T-helper 1 cell (primary cell): ENCODE measurements at regions not wholly inside any gene's neighbourhood (a gene's known extent, or its start where the extent isn't known, plus 50 kb on each side); places are given as distances from the start of the nearest gene placed in this dataset.

ENCODE experiments used
- DNase-seq, 5 donors: peaks; one replicate each; pipeline ENCODE4 v3.0.0-alpha.2; 2012 to 2020

DNA sequence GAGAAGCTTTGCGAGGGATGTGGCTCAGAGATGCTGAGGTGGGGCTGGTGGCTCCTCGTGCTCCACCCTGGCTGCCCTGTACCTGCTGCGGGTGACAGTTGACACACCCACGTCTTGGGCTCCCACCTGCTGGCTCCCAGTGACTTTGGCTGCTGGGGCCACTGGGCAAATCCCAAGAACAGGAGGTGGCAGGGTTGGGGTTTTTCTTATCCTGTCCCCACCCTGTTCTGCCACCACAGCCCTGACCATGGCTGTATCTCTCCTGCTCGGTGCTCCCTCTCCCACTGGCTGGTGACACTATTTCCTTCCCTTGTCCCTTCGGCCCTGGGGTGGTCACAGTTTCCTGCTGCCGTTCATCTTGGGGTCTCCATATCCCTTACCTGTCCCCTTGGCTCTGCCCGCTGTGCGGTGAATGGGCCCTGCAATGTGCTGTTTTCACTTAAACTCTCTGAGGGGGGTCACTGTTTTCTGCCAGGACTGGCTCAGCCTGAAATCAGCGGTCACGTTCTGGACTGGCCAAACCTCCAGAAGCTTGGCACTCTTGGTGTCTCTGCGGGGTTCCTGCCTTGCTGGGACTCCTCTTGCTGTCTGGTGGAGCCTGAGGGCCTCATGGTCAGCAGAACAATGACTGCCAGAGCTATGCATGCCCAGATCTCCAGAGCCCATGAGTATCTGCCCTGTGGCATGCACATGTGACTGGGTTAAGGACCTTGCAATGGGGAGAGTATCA lies 144.2 kb downstream of the IRF8 start:
- no peak for DNase-seq

DNA sequence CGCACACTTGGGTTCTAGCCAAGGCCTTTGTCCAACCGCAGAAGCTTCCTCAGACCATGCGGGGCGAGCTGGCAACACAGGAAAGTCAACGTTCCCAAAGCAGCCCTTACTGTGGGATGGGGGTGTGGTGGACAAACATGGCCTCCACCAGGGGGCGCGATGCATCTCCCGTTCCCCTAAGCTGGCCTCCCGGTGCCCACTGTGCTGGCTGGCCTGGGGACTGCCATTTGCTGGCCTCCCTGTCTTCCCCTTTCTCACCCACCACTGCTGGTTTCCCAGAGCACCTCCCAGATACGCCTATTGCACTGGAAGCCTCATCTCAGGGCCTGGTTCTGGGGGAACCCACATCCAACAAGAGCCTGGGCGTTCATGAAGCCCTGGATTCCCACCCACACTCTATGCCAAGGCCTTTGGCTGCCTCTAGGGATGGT lies 145.3 kb downstream of the IRF8 start:
- DNase-seq, result peak in 2 of 5 donors; percentile 5 to 23

DNA sequence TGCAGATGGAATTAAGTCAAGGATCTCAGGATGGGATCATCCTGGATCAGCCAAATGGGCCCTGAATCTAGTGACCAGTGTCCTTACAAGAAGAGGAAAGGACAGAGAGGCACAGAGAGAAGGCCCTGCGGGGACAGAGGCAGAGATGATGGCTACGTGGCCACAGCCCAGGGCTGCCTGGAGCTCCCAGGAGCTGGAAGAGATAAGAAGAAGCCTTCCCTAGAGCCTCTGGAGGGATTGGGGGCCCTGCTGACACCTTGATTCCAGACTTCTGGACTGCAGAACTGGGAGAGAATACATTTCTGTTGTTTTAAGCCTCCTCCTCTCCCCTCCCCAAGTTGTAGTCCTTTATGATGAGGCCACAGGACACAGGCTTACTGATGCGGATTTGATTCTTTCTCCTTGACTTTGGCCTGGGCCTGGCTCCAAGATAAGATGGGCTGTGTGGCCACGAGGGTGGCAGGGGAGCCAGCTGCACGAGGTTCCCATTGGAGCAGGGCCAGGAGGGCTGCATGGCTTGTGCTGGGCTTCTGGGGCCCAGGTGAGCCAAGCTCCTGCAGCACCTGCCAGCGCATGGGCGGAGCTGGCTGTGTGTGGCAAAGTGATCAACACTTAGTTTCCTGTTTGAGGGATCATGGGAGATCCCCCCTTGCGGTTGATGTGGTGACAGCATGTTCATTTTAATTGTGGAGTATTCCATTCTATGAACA lies 146.1 kb downstream of the IRF8 start:
- peak in 2 of 5 donors; percentile 15 to 35 for DNase-seq

DNA sequence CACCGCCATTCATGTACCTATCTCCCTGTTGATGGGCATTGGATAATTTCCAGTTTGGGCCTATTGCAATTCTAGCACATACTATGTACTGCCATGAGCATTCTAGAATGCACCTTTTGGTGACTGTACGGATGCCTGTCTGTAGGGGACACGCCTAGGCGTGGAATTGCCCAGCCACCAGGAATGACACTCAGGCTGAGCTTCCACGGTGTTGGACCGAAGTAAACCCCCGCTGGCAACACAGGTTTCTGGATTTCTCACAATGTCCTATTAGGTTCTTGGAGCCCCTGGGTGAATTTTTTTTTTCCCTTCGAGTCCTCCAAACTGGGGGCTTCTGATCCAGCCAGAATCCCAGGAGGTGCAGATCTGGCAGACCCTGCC lies 146.6 kb downstream of the IRF8 start:
- no peak for DNase-seq

DNA sequence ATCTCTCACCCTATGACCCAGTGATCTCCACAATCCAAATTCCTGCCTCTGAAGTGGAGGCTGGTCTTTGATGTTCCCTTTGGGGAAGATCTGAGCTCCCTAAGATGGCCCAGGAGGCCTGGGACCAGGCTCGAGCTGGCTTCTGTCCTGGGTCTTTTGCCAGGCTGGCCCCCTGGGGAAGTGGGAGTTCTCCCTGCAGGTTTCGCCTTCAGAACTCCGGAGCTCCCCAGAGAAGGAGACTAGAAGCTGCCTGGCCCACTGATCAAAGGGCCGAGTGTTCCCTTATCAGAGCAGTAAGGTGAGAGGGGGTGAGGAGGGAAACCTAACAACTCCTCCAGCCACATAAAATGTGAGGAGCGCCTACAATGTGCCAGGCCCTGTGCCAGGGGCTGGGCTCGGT lies 147.1 kb downstream of the IRF8 start:
- DNase-seq, result no peak

DNA sequence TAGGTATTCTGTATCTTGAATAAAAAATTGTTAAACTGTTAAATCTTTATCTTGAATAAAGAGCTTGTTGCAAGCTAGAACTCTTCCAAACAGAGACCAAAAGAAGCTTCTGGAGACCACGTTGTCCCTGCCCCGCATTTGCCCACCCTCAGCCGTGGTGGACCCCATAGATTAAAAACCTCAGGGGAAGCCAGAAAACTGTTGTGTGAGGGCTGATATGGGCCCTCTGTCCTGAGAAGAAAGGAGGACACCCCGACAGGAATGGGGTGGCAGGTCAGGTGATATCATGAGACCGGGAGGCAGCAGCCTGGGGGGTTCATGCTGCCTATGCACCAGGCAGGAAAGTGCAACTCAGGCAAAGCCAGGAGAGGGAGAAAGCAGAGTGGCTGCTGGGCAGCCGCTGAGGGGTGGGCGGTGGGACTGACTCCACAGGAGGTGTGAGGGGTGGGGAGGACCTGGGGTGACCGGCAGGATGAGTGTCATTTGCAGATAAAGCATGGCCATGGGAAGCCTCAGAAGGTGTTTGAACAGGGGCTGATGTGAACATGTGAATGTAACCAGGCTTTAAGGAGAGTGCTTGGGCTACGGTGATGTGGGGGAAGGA lies 147.8 kb downstream of the IRF8 start:
- no peak for DNase-seq

DNA sequence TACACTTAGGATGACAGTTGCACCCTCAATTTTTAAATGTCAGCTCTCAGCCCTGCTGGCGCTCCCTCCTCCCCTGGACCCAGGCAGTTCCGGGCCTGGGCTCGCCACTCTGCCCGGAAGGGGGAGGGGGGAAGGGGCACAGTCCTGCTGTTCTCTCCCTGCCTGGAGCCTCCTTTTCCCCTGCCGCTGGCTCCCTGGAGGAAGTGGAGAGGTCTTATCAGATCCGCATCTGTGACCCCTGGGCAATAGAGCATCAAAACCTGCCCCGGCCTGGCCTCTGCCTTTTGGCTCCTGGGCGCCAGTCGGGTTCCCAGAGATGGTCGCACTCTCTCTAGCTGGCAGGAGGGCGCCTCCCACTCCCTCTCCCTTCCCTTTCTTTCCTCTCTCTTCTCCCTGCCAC lies 149.3 kb downstream of the IRF8 start:
- DNase-seq, result no peak

DNA sequence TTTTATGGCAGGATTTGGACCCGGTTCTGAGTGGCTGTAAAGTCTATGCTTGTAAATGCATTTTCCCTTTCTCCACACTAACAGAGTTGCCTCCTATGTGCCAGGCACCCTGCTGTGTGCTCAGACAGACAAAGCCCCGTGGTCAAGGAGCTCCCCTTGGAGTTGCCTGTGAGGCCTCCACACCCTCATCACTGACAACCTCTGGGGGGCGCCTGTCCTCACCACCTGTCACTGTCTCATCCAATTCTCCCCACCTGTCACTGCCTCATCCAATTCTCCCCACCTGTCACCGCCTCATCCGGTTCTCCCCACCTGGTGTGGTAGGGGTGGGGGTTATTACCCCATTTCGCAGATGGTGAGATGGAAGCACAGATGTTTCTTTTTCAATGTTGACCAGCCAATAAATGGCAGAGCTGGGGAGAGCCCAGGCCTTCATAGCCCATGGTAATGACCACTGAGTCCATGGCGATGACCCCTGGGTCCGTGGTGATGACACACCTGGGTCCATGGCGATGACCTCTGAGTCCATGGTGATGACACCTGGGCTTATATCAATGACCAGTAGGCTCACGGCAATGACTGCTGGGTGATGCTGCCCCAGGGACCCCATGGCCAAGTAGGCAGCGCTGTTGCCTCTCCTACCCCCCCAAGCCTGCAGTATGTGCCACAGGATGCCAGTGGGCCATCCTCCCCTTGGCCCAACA lies 150.1 kb downstream of the IRF8 start:
- no peak for DNase-seq

DNA sequence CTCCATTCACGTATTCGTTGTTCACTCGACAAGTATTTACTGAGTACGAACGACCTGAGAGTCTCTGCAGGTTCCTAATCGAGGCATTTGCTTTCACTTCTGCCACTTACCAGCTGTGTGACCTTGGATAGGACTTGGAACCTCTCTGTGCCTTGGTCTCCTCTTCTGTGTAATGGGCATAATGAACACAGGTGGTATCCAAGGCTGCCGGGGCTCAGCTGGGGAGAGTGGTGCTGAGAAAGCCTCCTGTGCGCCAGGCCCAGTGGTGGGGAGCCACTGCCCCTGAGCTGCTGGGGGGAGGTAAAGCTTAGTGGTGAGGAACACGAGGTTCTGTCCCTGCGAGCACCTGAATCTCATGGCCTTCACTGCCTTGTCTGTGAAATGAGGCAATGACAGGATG lies 150.7 kb downstream of the IRF8 start:
- no peak for DNase-seq

DNA sequence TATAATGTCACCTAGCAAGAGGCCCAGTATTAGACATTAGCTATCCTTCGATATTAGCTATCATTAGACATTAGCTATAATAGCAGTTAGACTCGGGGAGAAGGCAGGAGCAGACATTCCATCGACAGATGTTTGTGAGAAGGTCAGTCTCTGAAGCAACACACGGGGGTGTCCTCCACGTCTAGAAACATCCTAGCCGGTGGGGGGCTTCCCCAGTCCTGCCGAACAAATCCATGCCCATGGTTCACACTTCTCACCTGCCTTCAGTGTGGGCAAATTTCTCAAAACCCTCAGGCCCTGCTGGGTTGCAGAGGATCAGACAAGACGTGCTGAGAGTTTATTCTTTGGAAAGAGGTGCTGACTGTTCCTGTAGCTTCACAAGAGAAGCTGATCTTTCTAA lies 151.1 kb downstream of the IRF8 start:
- DNase-seq, result no peak

DNA sequence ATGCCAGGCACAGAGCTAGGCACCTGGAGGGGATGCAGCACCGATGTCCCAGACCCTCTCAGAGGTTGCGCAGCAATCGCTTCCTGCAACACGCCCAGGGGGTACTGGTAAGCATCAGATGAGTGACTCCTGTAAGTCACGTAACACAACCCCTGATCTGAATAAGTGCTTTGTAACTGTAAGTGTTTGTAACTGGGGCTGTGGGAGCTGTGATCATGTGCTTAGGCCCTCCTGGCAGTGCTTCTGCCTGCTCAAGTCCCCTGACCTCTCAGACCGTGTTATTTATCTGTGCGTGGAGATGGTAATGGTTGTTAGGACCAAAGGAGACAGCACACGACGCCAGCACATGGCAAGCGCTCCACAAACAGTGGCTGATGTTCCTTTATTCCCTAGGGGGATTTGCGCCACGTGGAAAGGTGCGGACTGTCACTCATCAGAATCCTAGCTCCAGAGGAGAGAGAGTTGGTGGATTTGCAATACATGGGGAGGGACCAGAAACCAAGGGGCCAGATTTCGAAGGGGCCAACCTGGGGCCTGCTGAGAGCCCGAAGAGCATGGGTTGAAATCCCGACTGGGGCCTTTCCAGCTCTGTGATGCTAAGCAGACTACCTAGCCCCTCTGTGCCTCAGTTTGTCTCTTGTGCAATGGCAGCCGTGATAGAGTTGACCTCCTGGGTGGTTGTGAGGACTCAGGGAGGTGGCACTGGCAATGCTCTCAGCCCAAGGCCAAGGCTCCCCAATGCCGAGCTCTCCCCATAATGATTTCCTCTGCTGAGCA lies 151.8 kb downstream of the IRF8 start:
- no peak for DNase-seq

DNA sequence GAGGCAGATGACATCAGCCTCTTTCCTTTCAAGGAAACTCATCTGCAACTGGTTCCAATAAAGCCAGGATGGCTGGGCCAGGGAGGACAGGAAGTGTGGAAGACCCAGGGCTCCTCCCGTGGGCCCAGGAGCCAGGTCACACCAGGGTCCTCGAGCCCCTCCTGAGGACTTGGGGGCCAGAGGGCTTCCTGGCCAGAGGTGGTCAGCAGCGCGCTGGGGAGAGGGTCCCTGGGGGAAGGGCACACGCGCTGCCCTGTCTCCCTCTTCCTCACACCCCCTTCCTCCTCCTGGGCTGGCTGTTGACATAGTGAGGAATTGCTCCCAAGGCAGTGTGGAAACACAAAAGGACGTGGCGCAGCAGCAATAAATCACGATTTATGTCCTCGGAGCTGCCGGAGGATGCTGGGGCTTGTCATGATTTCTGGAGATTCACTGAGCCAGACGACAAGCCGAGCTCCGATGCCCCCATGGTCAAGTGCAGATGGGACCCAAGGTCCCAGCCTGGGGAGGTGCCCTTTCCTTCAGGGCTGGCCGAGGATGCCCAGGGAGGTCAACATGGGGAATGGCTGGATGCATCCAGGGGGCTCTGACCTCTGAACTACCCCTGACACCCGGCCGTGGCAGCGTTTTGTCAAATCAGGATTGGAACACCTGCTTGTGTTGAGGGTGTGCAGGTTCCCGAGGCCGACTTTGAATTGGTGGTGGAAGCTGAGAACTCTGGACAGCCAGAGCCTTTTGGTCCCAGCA lies 152.6 kb downstream of the IRF8 start:
- no peak for DNase-seq

DNA sequence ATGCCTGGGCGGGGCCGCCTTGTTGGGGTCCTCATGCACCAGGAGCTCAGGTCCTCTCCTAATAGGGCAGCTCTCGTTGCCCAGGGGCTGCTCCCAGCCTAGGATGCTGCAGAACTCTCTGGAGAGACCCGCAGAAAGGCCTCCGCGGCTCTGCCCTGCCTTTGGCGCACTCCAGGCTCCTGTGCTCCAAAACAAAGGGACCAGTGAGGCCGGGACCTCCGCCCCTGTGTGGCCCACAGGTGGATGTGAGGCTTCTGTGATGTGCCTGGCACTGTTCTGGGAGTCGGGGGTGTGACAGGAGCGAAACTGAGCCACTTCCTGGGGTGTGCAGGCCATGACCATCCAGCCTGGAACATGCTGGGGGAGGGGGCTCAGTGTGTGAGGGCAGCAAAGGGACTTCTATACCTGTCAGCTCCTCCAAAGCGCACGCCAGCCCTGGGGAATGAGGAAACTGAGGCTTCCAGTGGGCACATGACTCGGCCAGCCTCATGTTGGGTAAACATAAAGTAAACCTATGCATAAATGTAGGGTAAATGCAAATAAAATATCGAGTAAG lies 153.2 kb downstream of the IRF8 start:
- no peak for DNase-seq

DNA sequence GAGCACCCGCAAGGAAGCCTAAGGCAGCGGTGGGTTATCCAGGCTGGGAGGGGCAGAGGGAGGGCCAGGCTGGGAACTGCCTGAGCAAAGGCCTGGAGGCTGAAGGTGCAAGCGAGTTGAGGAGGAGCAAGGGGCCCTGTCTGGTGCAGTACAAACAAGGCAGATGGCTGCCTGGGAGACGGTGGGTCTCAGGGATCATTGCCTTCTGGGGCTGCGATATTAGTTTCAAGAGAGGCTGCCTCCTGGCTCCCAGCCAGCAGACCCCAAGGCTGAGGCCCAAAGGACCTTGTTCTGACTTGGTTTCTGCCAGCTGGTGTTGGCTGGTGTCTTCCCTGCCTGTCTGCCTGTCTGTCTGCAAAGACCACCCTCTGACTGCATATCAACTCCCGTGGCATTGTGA lies 154.0 kb downstream of the IRF8 start:
- DNase-seq, result no peak

DNA sequence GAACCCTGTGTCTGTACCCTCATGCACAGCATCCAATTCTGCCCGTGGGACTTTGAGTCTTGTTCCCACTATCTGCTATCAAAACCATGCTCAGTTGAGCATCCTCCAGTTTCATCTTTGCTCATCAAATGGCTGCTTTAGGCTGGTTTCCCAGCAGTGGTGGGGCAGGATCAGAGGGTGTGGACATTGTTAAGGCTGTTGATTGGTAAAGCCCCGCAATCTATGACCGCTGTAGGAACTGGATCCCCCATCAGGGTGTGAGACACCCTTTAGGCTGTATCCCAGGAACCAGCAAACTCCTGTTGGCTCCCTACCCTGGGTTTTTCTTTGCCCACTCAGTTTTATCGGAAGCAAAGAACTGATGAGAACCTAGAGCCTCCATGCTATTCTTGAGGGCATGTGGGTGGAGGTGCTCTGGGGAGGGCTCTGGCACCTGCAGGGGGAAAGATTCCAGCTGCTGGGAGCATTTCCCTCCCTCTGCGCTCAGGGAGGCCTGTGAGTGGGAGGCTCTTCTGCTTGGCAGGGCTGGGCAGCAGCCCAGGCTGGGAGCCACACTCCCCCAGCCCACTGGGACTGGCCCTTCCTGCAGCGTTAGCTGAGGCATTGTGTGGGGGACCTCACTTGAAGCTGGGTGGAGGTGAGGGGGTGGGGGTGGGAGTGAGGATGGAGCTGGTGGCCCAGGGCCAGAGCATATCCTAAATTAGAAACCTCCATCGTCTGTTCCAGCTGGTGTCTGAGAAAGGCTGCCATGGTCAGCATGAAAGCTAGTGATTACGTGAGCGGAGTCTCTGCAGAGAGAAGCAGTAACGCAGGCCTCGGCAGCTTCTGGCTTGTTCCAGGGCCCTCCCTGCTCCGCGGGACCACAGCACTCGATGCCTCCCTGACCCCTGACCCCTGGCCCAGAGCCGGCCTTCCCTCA lies 160.6 kb downstream of the IRF8 start:
- DNase-seq, result no peak

DNA sequence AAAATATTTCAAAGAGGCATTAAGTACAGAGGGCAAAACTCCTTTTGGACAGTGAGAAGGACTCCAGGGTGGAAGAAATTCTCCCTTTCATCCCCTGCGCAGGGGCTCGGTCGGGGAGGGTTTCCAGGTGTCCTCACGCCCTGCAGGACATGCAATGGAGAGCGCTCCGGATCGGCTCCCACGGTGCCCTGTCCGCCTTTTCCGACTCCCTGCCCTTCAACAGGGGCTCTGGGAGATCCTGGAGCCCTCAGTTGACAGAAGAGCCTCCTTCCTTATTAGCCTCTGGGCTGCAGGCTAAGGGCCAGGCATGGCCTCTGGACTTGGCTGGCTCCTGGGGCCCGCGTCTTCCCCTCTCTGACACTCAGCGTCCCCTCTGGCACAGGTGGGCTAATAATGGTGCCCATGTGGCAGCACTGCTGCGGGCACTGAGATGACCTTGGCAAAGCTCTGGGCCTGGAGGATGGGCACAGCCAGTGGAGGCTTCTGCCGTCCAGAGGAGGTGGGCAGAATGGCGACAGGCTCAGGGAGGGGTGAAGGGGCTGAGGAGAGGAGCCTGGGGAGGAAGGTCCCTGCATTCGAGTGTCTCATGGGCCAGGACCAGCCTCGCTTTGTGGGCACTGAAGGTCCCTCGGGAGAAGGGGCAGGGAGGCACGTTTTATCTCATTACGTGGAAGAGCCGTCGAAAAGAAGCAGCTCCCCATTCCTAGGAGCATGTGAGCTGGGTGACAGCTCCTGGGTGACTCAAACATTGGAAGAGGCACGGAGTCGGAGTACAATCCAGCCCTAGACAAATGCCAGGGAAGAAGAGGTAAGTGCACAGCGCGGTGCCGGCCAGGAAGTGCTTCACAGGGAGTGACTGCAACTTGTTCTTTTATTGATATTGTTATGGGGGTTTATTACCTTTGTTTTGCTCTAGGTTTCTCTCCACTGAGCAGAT lies 161.7 kb downstream of the IRF8 start:
- DNase-seq, result no peak

DNA sequence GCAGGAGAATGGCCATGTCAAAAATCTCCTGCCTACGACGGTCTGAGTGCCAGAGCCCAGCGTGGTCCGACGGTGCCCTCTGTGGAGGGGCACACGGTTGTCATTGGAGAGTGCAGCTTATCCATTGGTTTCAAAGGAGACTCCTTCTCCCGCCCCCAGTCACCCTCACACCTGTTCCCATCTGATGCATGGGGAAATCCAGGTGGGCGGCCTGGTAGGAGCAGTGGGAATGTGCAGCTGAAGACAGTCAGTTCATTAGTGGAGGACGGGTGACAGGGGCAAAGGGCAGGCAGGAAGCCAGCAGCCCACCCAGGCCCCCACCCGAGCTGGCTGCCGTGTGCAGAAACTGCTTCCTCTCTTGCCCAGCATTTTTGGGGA lies 162.3 kb downstream of the IRF8 start:
- DNase-seq, result no peak

DNA sequence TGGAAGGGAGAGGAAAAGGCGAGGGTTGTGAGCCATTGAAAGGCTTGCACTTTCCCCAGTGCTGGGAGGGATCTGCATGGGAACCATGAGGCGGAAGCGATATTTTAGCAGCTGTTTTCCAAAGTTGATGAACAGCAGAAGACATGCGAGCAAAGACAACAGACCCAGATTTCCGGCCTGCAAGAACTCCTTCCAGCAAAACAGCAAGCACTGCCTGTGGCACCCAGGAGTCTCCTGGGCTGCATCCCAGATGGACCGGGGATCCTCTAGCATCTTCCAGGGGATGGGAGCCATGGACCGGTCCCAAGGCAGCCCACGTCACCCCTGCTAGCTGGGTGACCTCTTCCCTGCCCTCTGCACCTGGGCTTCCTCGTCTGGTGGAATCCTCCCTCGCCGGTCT lies 162.8 kb downstream of the IRF8 start:
- no peak for DNase-seq

DNA sequence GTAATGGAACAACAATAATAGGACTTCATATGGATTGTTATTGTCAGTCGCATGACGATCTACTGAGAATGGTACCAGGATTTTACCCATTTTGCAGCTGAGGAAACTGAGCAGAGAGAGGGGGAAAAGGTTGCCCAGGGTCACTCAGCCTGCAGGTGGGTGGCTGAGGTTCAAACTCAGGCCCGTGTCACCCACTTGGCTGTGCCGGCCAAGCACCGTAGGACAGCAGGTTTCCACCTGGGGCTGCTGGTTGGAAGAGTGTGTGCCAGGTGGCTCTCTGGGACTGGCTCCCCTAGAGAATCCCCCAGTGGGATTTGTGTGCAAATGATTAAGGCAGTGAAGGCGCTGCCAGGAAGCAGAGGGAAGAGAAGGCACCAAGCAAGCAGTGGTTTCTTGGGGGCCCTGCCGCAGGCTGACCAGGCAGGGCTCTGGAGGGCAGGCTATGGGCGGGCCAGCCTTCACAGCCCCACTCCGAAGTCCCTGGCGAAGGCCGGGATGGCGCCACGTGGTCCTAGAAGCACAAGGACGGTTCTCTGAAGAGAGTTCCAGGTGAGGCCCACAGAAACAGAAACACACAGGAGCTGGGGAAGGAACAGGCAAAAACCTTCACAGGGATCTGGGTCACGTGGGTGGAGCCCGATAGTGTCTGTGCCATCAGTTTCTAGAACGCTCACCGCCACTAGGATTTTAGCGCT lies 163.5 kb downstream of the IRF8 start:
- DNase-seq, result no peak
